ENCODE measurements at regions not wholly inside any gene's neighbourhood (a gene's known extent, or its start where the extent isn't known, plus 50 kb on each side); places are given as distances from the start of the nearest gene placed in this dataset.

DNA sequence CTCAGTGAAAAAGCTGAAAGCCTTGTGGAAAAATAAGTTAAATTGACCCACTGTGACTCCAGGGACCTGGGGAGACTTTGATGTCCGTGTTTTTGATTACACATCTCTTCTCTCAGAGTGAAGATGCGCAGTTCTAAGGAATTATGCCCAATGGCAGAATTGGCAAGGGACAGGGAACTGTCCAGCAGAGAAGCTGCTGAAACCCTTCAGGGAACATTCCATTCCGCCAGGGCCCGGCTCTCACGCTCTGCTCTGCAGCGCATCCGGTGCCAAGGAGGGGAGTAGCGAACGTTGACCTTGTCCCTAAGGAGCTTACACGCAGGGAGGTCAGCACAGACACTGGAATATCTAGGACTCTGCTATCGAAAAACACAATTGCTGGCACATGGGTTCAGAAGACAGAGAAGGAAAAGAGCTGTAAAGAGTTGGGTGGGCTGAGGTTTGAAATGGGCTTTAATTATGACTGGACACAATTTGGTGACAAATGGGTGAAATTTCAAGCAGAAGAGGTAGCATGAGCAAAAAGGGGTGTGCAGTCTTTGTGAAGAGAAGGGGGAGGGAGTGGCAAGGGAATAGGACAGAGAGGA is 64.5 kb upstream of the B3GAT1 start:
- Histone ChIP-seq H3K4me1 (ENCODE audit: control insufficient read depth in 2 of 2, insufficient read depth in 2 of 2, low read length in 2 of 2) (no peaks in the 10 kb centered on the region), H3K9ac (ENCODE audit: low read length) (no peak overlapping the region), H2AFZ (ENCODE audit: insufficient read depth, low read depth, low read length, poor library complexity, severe bottlenecking) (no peak overlapping the region), H4K20me1 (ENCODE audit: control insufficient read depth, insufficient read depth, low read length, poor library complexity, severe bottlenecking) (no peaks in the 10 kb centered on the region), H3K4me2 (replicated peaks; ENCODE audit: low read depth, low read length, poor library complexity, severe bottlenecking) (no peak overlapping the region), H3K36me3 (replicated peaks in 1 of 2; ENCODE audit: control extremely low read depth in 1 of 2, control insufficient read depth in 1 of 2, extremely low read depth in 1 of 2, insufficient read depth in 2 of 2, low read length in 1 of 2) (no peaks in the 10 kb centered on the region), H3K4me3 (ENCODE audit: control extremely low read depth in 1 of 5, extremely low read depth in 1 of 5, insufficient read depth in 1 of 5, low read depth in 2 of 5, low read length in 4 of 5) (no peak overlapping the region), H3K27ac (ENCODE audit: low read length in 2 of 2) (no peak overlapping the region), H3K27me3 (replicated peaks in 1 of 4; ENCODE audit: control extremely low read depth in 1 of 4, control insufficient read depth in 3 of 4, insufficient read depth in 4 of 4, low read length in 3 of 4) (no peaks in the 10 kb centered on the region), H3K9me3 (ENCODE audit: control extremely low read depth in 1 of 3, control insufficient read depth in 2 of 3, insufficient read depth in 1 of 3, low read length in 2 of 3) (peaks cover 0 to 7% (median 0%) of the 10 kb centered on the region in 3 donors), H3K79me2 (ENCODE audit: control insufficient read depth, insufficient read depth, low read length) (no peaks in the 10 kb centered on the region)
- 22% methylated on average over 11 of the region's 11 CpGs for WGBS (ENCODE audit: insufficient coverage)
- no peaks in the 10 kb centered on the region for H3K9me3 Mint-ChIP-seq (ENCODE audit: insufficient read depth)
- no peak for TF ChIP-seq EZH2 (IDR thresholded peaks at IDR 0.05; ENCODE audit: borderline replicate concordance, insufficient read depth, low read depth, low read length, poor library complexity, severe bottlenecking)
- TF ChIP-seq, protein P1, sequence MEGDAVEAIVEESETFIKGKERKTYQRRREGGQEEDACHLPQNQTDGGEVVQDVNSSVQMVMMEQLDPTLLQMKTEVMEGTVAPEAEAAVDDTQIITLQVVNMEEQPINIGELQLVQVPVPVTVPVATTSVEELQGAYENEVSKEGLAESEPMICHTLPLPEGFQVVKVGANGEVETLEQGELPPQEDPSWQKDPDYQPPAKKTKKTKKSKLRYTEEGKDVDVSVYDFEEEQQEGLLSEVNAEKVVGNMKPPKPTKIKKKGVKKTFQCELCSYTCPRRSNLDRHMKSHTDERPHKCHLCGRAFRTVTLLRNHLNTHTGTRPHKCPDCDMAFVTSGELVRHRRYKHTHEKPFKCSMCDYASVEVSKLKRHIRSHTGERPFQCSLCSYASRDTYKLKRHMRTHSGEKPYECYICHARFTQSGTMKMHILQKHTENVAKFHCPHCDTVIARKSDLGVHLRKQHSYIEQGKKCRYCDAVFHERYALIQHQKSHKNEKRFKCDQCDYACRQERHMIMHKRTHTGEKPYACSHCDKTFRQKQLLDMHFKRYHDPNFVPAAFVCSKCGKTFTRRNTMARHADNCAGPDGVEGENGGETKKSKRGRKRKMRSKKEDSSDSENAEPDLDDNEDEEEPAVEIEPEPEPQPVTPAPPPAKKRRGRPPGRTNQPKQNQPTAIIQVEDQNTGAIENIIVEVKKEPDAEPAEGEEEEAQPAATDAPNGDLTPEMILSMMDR (IDR thresholded peaks at IDR 0.05) = no peak
- CTCF ChIA-PET = no interaction called here
- DNase-seq (no peak), ATAC-seq (ENCODE audit: low read depth) (no peak)
- peaks cover 42% of the 10 kb centered on the region for H3K27me3 Mint-ChIP-seq
- intact Hi-C loops (cut with micrococcal nuclease) = no loop called here
- POLR2A ChIA-PET = no interaction called here
- H3K27ac Mint-ChIP-seq = no peak overlapping the region
- H3K4me3 Mint-ChIP-seq = no peak overlapping the region
- H3K4me1 Mint-ChIP-seq = no peaks in the 10 kb centered on the region

DNA sequence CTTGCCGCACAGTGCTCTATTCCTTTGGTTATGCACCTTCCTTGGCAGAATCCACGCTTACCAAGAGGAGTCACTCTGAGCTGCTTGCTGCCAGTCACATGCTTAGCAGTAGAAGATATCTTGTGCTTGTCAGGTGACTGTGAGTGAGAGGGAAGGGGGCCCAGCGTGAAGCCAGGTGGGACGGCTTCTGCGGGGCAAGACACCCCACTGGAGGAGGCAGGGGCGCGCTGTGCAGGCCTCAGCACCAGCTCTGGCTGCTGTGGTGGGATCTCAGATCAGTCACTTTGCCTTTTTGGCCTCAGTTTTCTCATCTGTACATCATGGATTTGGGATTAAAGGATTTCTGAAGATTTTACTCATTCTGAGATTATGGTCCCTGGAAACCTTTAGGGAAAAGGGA is 63.9 kb upstream of the B3GAT1 start:
- no peak for ATAC-seq (ENCODE audit: low read depth)
- POLR2A ChIA-PET = no interaction called here

More for the DNA sequence above, 63.9 kb upstream of the B3GAT1 start:
- Histone ChIP-seq H3K4me2 (replicated peaks; ENCODE audit: low read depth, low read length, poor library complexity, severe bottlenecking) (no peak overlapping the region), H3K36me3 (replicated peaks in 1 of 2; ENCODE audit: control extremely low read depth in 1 of 2, control insufficient read depth in 1 of 2, extremely low read depth in 1 of 2, insufficient read depth in 2 of 2, low read length in 1 of 2) (no peaks in the 10 kb centered on the region), H4K20me1 (ENCODE audit: control insufficient read depth, insufficient read depth, low read length, poor library complexity, severe bottlenecking) (no peaks in the 10 kb centered on the region), H3K27ac (ENCODE audit: low read length in 2 of 2) (no peak overlapping the region), H3K9ac (ENCODE audit: low read length) (no peak overlapping the region), H3K9me3 (ENCODE audit: control extremely low read depth in 1 of 3, control insufficient read depth in 2 of 3, insufficient read depth in 1 of 3, low read length in 2 of 3) (peaks cover 0 to 10% (median 0%) of the 10 kb centered on the region in 3 donors), H2AFZ (ENCODE audit: insufficient read depth, low read depth, low read length, poor library complexity, severe bottlenecking) (no peak overlapping the region), H3K4me1 (ENCODE audit: control insufficient read depth in 2 of 2, insufficient read depth in 2 of 2, low read length in 2 of 2) (no peaks in the 10 kb centered on the region), H3K27me3 (replicated peaks in 1 of 4; ENCODE audit: control extremely low read depth in 1 of 4, control insufficient read depth in 3 of 4, insufficient read depth in 4 of 4, low read length in 3 of 4) (no peaks in the 10 kb centered on the region), H3K4me3 (ENCODE audit: control extremely low read depth in 1 of 5, extremely low read depth in 1 of 5, insufficient read depth in 1 of 5, low read depth in 2 of 5, low read length in 4 of 5) (no peak overlapping the region), H3K79me2 (ENCODE audit: control insufficient read depth, insufficient read depth, low read length) (no peaks in the 10 kb centered on the region)
- 67% methylated on average over 6 of the region's 7 CpGs for WGBS (ENCODE audit: insufficient coverage)
- CTCF ChIA-PET = no interaction called here
- Mint-ChIP-seq H3K4me3 (no peak overlapping the region), H3K27me3 (peaks cover 42% of the 10 kb centered on the region), H3K9me3 (ENCODE audit: insufficient read depth) (no peaks in the 10 kb centered on the region), H3K27ac (no peak overlapping the region), H3K4me1 (no peaks in the 10 kb centered on the region)
- TF ChIP-seq EZH2 (IDR thresholded peaks at IDR 0.05; ENCODE audit: borderline replicate concordance, insufficient read depth, low read depth, low read length, poor library complexity, severe bottlenecking) = no peak
- TF ChIP-seq, protein P1 (IDR thresholded peaks at IDR 0.05) = no peak
- intact Hi-C loops (cut with micrococcal nuclease) = no loop called here
- no peak for DNase-seq
